HL-60 (cell line): ENCODE measurements at regions not wholly inside any gene's neighbourhood (a gene's known extent, or its start where the extent isn't known, plus 50 kb on each side); places are given as distances from the start of the nearest gene placed in this dataset.

Experiments
- TF ChIP-seq, protein P1 (sequence below): IDR thresholded peaks from 2 replicates; pipeline ENCODE4 v1.6.1; 2012; ENCODE audit warnings: low read depth; ENCODE audit not compliant: insufficient replicate concordance
- TF ChIP-seq, protein P2 (sequence below): IDR thresholded peaks from one replicate; pipeline ENCODE4 v1.5.1; 2011; ENCODE audit warnings: low read length, control low read depth, inconsistent platforms; ENCODE audit not compliant: insufficient read depth

GRCh38 chr3:81087607-81088006 lies 673.8 kb downstream of the GBE1 start:
- TF ChIP-seq, protein P1, sequence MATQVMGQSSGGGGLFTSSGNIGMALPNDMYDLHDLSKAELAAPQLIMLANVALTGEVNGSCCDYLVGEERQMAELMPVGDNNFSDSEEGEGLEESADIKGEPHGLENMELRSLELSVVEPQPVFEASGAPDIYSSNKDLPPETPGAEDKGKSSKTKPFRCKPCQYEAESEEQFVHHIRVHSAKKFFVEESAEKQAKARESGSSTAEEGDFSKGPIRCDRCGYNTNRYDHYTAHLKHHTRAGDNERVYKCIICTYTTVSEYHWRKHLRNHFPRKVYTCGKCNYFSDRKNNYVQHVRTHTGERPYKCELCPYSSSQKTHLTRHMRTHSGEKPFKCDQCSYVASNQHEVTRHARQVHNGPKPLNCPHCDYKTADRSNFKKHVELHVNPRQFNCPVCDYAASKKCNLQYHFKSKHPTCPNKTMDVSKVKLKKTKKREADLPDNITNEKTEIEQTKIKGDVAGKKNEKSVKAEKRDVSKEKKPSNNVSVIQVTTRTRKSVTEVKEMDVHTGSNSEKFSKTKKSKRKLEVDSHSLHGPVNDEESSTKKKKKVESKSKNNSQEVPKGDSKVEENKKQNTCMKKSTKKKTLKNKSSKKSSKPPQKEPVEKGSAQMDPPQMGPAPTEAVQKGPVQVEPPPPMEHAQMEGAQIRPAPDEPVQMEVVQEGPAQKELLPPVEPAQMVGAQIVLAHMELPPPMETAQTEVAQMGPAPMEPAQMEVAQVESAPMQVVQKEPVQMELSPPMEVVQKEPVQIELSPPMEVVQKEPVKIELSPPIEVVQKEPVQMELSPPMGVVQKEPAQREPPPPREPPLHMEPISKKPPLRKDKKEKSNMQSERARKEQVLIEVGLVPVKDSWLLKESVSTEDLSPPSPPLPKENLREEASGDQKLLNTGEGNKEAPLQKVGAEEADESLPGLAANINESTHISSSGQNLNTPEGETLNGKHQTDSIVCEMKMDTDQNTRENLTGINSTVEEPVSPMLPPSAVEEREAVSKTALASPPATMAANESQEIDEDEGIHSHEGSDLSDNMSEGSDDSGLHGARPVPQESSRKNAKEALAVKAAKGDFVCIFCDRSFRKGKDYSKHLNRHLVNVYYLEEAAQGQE: no peak
- TF ChIP-seq, protein P2, sequence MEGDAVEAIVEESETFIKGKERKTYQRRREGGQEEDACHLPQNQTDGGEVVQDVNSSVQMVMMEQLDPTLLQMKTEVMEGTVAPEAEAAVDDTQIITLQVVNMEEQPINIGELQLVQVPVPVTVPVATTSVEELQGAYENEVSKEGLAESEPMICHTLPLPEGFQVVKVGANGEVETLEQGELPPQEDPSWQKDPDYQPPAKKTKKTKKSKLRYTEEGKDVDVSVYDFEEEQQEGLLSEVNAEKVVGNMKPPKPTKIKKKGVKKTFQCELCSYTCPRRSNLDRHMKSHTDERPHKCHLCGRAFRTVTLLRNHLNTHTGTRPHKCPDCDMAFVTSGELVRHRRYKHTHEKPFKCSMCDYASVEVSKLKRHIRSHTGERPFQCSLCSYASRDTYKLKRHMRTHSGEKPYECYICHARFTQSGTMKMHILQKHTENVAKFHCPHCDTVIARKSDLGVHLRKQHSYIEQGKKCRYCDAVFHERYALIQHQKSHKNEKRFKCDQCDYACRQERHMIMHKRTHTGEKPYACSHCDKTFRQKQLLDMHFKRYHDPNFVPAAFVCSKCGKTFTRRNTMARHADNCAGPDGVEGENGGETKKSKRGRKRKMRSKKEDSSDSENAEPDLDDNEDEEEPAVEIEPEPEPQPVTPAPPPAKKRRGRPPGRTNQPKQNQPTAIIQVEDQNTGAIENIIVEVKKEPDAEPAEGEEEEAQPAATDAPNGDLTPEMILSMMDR: no peak
